ENCODE measurements at regions not wholly inside any gene's neighbourhood (a gene's known extent, or its start where the extent isn't known, plus 50 kb on each side); places are given as distances from the start of the nearest gene placed in this dataset.

DNA sequence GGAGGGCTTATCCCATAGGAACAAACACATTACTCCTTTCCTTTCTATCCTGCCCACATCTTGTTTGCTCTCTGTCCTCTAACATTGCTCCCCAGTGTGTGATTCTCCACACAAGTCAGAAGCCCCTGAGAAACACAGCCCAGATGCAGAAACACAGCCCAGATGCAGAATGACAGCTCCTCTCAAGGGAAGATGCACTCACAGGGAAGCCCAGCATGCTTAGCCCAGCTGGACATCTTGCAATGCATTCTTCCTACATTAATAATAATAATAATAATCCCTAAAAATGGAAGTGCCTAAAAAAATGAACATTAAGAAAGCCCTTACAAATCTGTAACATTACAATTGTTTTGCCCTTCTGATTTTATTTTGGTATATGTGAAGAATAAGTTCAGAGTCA, 172.1 kb downstream of the CBLN2 start:
- Histone ChIP-seq H3K4me1 (ENCODE audit: control insufficient read depth, insufficient read depth, low read length) (no peaks in the 10 kb centered on the region), H3K27ac (ENCODE audit: low read length) (no peak overlapping the region), H3K9me3 (ENCODE audit: control insufficient read depth in 2 of 2, low read length in 2 of 2) (no peaks in the 10 kb centered on the region), H3K4me3 (ENCODE audit: low read length in 2 of 2) (no peak overlapping the region), H3K27me3 (ENCODE audit: control insufficient read depth in 1 of 2, insufficient read depth in 2 of 2, low read length in 2 of 2) (no peaks in the 10 kb centered on the region), H3K9ac (ENCODE audit: low read length in 2 of 2) (no peak overlapping the region), H3K36me3 (ENCODE audit: control insufficient read depth in 2 of 2, insufficient read depth in 2 of 2, low read length in 2 of 2) (no peaks in the 10 kb centered on the region)

DNA sequence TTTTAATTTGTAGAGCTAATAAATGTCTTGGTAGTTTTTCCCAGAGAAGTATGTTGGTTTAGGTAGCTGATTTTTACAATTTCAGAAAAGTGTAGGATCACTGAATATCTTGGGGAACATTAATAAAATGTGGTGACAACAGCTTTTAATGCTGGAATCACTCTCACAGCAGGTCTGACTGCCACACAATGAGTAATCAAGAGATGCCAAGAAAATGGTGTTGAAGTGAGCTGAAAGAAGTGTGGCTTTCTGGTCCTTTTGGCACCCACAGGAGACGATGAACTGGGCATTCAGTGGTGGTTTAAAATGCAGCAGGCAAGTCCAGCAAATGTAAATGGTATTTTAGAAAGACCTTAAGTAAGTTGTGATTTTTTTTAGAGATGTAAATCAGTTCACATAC, 175.8 kb downstream of the CBLN2 start:
- no peak overlapping the region for H3K27ac ChIP-seq (ENCODE audit: low read length)
- no peak overlapping the region for H3K4me3 ChIP-seq (ENCODE audit: low read length in 2 of 2)
- no peaks in the 10 kb centered on the region for H3K36me3 ChIP-seq (ENCODE audit: control insufficient read depth in 2 of 2, insufficient read depth in 2 of 2, low read length in 2 of 2)
- no peak overlapping the region for H3K9ac ChIP-seq (ENCODE audit: low read length in 2 of 2)
- H3K27me3 ChIP-seq (ENCODE audit: control insufficient read depth in 1 of 2, insufficient read depth in 2 of 2, low read length in 2 of 2) = no peaks in the 10 kb centered on the region
- H3K9me3 ChIP-seq (ENCODE audit: control insufficient read depth in 2 of 2, low read length in 2 of 2) = no peaks in the 10 kb centered on the region
- H3K4me1 ChIP-seq (ENCODE audit: control insufficient read depth, insufficient read depth, low read length) = no peaks in the 10 kb centered on the region

DNA sequence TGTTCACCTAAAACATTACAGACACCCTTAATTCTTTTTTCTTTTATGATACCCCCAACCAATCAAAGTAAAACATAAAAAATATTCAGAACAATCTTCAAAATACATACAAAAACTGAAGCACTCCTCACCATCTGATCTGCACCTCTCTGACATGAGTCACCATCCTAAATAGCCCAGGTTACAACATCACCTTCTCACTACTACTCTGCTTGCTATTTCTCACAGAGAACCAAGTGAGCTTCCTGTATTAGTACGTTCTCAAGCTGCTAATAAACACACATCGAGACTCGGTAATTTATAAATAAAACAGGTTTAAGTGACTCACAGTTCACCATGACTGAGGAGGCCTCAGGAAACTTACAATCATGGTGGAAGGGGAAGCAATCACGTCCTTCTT, 183.5 kb downstream of the CBLN2 start:
- Histone ChIP-seq H3K36me3 (ENCODE audit: control insufficient read depth in 2 of 2, insufficient read depth in 2 of 2, low read length in 2 of 2) (no peaks in the 10 kb centered on the region), H3K9ac (ENCODE audit: low read length in 2 of 2) (no peak overlapping the region), H3K27ac (ENCODE audit: low read length) (no peak overlapping the region), H3K4me1 (ENCODE audit: control insufficient read depth, insufficient read depth, low read length) (no peaks in the 10 kb centered on the region), H3K9me3 (ENCODE audit: control insufficient read depth in 2 of 2, low read length in 2 of 2) (no peaks in the 10 kb centered on the region), H3K27me3 (ENCODE audit: control insufficient read depth in 1 of 2, insufficient read depth in 2 of 2, low read length in 2 of 2) (no peaks in the 10 kb centered on the region), H3K4me3 (ENCODE audit: low read length in 2 of 2) (no peak overlapping the region)

DNA sequence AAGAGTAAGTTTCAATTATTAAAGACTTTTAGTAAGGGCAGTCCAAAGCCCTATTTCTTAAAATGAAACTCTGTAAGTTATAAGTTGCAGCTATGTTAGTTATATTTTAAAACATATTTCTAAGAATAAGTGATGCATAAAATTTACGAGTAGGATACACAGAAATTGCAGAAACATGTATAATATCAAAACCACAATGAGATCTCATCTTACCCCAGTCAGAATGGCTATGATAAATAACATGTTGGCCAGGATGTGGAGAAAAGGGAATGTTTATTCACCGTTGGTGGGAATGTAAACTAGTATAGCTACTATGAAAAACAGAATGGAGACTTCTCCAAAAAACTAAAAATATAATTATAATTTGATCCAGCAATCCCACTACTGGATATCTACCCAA, 201.2 kb downstream of the CBLN2 start:
- Histone ChIP-seq H3K9ac (ENCODE audit: low read length in 2 of 2) (no peak overlapping the region), H3K4me1 (ENCODE audit: control insufficient read depth, insufficient read depth, low read length) (no peaks in the 10 kb centered on the region), H3K4me3 (ENCODE audit: low read length in 2 of 2) (no peak overlapping the region), H3K27ac (ENCODE audit: low read length) (no peak overlapping the region), H3K36me3 (ENCODE audit: control insufficient read depth in 2 of 2, insufficient read depth in 2 of 2, low read length in 2 of 2) (no peaks in the 10 kb centered on the region), H3K9me3 (ENCODE audit: control insufficient read depth in 2 of 2, low read length in 2 of 2) (no peaks in the 10 kb centered on the region), H3K27me3 (ENCODE audit: control insufficient read depth in 1 of 2, insufficient read depth in 2 of 2, low read length in 2 of 2) (no peaks in the 10 kb centered on the region)

- H3K4me3 ChIP-seq (ENCODE audit: low read length in 2 of 2) = no peak overlapping the region
- no peaks in the 10 kb centered on the region for H3K9me3 ChIP-seq (ENCODE audit: control insufficient read depth in 2 of 2, low read length in 2 of 2)
- H3K36me3 ChIP-seq (ENCODE audit: control insufficient read depth in 2 of 2, insufficient read depth in 2 of 2, low read length in 2 of 2) = no peaks in the 10 kb centered on the region
- H3K9ac ChIP-seq (ENCODE audit: low read length in 2 of 2) = no peak overlapping the region
- H3K27me3 ChIP-seq (ENCODE audit: control insufficient read depth in 1 of 2, insufficient read depth in 2 of 2, low read length in 2 of 2) = no peaks in the 10 kb centered on the region
- H3K4me1 ChIP-seq (ENCODE audit: control insufficient read depth, insufficient read depth, low read length) = no peaks in the 10 kb centered on the region
- no peak overlapping the region for H3K27ac ChIP-seq (ENCODE audit: low read length)
Measured at GRCh38 chr18:72339976-72340375, 204.2 kb downstream of the CBLN2 start.

DNA sequence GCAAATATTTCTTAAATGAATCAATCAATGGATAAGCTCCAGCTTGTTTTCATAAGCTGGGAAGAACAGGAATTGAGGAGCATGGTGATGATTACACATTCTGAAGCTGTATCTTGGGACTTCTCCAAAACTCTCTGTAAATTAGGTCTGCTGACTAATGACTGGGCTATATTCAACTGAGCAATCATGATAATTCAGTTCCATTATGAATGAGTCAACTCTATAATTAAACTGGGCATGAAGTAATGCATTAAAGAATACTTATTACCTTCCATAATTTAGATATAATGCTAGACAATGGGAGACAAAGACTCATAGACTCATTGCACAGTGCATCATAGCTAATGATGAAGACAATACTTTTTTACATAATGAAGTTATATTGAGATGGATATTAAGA, 207.4 kb downstream of the CBLN2 start:
- Histone ChIP-seq H3K9me3 (ENCODE audit: control insufficient read depth in 2 of 2, low read length in 2 of 2) (no peaks in the 10 kb centered on the region), H3K27me3 (ENCODE audit: control insufficient read depth in 1 of 2, insufficient read depth in 2 of 2, low read length in 2 of 2) (no peaks in the 10 kb centered on the region), H3K36me3 (ENCODE audit: control insufficient read depth in 2 of 2, insufficient read depth in 2 of 2, low read length in 2 of 2) (no peaks in the 10 kb centered on the region), H3K9ac (ENCODE audit: low read length in 2 of 2) (no peak overlapping the region), H3K27ac (ENCODE audit: low read length) (no peak overlapping the region), H3K4me3 (ENCODE audit: low read length in 2 of 2) (no peak overlapping the region), H3K4me1 (ENCODE audit: control insufficient read depth, insufficient read depth, low read length) (no peaks in the 10 kb centered on the region)

DNA sequence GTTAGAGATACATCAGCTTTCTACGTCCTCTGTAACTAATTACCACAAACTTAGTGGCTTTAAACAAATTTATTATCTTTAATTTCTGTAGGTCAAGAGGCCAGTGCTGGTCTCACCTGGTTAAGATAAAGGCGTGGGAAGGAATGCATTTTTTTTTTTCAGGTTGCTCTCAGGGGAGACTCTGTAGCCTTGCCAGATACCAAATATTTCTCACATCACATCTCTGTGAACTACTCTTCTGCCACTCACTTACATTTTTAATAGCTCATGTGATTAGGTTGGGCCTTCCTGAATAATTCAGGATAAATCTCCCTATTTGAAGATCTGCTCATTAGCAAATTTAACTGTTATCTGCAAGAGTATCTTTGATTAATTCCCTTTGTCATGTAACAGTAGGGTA, 214.6 kb downstream of the CBLN2 start:
- Histone ChIP-seq H3K36me3 (ENCODE audit: control insufficient read depth in 2 of 2, insufficient read depth in 2 of 2, low read length in 2 of 2) (no peaks in the 10 kb centered on the region), H3K27me3 (ENCODE audit: control insufficient read depth in 1 of 2, insufficient read depth in 2 of 2, low read length in 2 of 2) (no peaks in the 10 kb centered on the region), H3K9ac (ENCODE audit: low read length in 2 of 2) (no peak overlapping the region), H3K4me1 (ENCODE audit: control insufficient read depth, insufficient read depth, low read length) (no peaks in the 10 kb centered on the region), H3K9me3 (ENCODE audit: control insufficient read depth in 2 of 2, low read length in 2 of 2) (no peaks in the 10 kb centered on the region), H3K4me3 (ENCODE audit: low read length in 2 of 2) (no peak overlapping the region), H3K27ac (ENCODE audit: low read length) (no peak overlapping the region)

DNA sequence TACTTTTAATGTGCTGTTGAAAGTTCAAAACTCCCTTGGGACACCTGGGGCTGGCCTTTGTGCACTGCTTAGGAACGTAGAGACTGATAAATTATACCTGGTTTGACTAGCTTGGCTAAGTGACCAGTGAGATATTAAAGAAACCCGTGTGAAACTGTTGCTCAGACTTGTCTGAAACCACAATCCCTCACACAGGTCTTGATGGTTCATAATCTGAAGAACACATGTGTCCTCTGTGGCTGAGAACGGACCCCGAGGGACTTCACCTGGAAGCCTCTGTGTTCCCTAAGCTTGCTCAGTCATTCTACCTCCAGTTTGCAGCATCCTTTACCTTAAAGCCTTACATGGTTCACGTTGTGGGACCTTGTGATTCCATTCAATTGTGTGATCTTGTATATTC, 218.8 kb downstream of the CBLN2 start:
- Histone ChIP-seq H3K9me3 (ENCODE audit: control insufficient read depth in 2 of 2, low read length in 2 of 2) (no peaks in the 10 kb centered on the region), H3K4me3 (ENCODE audit: low read length in 2 of 2) (no peak overlapping the region)

GRCh38 chr18:72324677-72325076, 219.5 kb downstream of the CBLN2 start:
- H3K27ac ChIP-seq (ENCODE audit: low read length) = no peak overlapping the region
- no peaks in the 10 kb centered on the region for H3K9me3 ChIP-seq (ENCODE audit: control insufficient read depth in 2 of 2, low read length in 2 of 2)
- H3K9ac ChIP-seq (ENCODE audit: low read length in 2 of 2) = no peak overlapping the region
- no peaks in the 10 kb centered on the region for H3K36me3 ChIP-seq (ENCODE audit: control insufficient read depth in 2 of 2, insufficient read depth in 2 of 2, low read length in 2 of 2)
- no peaks in the 10 kb centered on the region for H3K27me3 ChIP-seq (ENCODE audit: control insufficient read depth in 1 of 2, insufficient read depth in 2 of 2, low read length in 2 of 2)
- no peaks in the 10 kb centered on the region for H3K4me1 ChIP-seq (ENCODE audit: control insufficient read depth, insufficient read depth, low read length)
- H3K4me3 ChIP-seq (ENCODE audit: low read length in 2 of 2) = no peak overlapping the region

More for the DNA sequence above, 218.8 kb downstream of the CBLN2 start:
- Histone ChIP-seq H3K4me1 (ENCODE audit: control insufficient read depth, insufficient read depth, low read length) (no peaks in the 10 kb centered on the region), H3K27ac (ENCODE audit: low read length) (no peak overlapping the region), H3K36me3 (ENCODE audit: control insufficient read depth in 2 of 2, insufficient read depth in 2 of 2, low read length in 2 of 2) (no peaks in the 10 kb centered on the region), H3K9ac (ENCODE audit: low read length in 2 of 2) (no peak overlapping the region), H3K27me3 (ENCODE audit: control insufficient read depth in 1 of 2, insufficient read depth in 2 of 2, low read length in 2 of 2) (no peaks in the 10 kb centered on the region)

DNA sequence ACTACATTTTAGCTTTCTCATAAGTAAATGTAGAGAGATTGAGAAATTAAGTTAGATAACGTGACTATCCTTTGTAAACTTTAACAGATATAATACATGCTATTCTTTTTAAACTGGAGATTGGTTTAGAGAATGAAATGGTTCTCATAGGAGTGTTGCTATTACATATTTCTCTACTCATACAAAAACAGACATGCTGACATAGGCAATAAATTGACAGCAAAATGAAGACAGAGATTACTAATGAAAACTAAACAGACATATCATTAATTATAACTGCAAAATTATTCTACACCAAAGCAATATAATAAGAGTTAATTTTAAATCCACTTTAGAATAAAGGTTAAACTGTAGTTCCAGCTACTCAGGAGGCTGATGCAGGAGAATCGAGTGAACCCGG, 227.6 kb downstream of the CBLN2 start:
- H3K9ac ChIP-seq (ENCODE audit: low read length in 2 of 2) = no peak overlapping the region
- H3K9me3 ChIP-seq (ENCODE audit: control insufficient read depth in 2 of 2, low read length in 2 of 2) = no peaks in the 10 kb centered on the region
- H3K4me1 ChIP-seq (ENCODE audit: control insufficient read depth, insufficient read depth, low read length) = no peaks in the 10 kb centered on the region
- H3K27ac ChIP-seq (ENCODE audit: low read length) = no peak overlapping the region
- no peak overlapping the region for H3K4me3 ChIP-seq (ENCODE audit: low read length in 2 of 2)
- no peaks in the 10 kb centered on the region for H3K27me3 ChIP-seq (ENCODE audit: control insufficient read depth in 1 of 2, insufficient read depth in 2 of 2, low read length in 2 of 2)
- no peaks in the 10 kb centered on the region for H3K36me3 ChIP-seq (ENCODE audit: control insufficient read depth in 2 of 2, insufficient read depth in 2 of 2, low read length in 2 of 2)

DNA sequence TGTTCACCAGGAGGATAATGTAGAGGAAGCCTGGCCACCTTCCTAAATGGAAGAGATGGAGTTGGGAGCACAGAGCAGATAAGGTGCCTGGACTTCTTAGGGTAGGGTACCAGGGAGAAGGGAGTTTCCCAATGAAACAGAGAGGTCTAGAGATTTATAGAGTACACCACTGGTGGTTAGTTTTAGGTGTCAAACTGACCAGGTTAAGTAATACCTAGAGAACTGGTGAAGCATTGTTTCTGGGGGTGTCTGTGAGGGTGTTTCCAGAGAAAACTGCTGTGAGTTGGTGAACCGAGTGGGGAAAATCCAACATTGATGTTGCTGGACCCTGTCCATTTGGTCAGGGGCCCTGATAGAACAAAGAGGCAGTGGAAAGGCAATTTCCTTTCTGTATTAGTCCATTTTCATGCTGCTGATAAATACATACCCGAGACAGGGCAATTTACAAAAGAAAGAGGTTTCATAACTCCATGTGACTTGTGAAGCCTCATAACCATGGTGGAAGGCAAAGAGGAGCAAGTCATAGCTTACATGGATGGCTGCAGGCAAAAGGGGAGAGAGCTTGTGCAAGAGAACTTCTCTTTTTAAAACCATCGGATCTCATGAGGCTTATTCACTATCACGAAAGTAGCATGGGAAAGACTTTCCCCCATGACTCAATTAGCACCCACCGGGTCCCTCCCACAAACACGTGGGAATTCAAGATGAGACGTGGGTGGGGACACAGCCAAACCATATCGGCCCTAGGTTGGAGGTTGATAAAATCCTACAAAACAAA, 260.8 kb downstream of the CBLN2 start:
- Histone ChIP-seq H3K4me3 (ENCODE audit: low read length in 2 of 2) (no peak overlapping the region), H3K27me3 (ENCODE audit: control insufficient read depth in 1 of 2, insufficient read depth in 2 of 2, low read length in 2 of 2) (no peaks in the 10 kb centered on the region), H3K4me1 (ENCODE audit: control insufficient read depth, insufficient read depth, low read length) (no peaks in the 10 kb centered on the region), H3K27ac (ENCODE audit: low read length) (no peak overlapping the region), H3K36me3 (ENCODE audit: control insufficient read depth in 2 of 2, insufficient read depth in 2 of 2, low read length in 2 of 2) (no peaks in the 10 kb centered on the region), H3K9ac (ENCODE audit: low read length in 2 of 2) (no peak overlapping the region), H3K9me3 (ENCODE audit: control insufficient read depth in 2 of 2, low read length in 2 of 2) (no peaks in the 10 kb centered on the region)
